ENCODE measurements at regions not wholly inside any gene's neighbourhood (a gene's known extent, or its start where the extent isn't known, plus 50 kb on each side); places are given as distances from the start of the nearest gene placed in this dataset.

DNA sequence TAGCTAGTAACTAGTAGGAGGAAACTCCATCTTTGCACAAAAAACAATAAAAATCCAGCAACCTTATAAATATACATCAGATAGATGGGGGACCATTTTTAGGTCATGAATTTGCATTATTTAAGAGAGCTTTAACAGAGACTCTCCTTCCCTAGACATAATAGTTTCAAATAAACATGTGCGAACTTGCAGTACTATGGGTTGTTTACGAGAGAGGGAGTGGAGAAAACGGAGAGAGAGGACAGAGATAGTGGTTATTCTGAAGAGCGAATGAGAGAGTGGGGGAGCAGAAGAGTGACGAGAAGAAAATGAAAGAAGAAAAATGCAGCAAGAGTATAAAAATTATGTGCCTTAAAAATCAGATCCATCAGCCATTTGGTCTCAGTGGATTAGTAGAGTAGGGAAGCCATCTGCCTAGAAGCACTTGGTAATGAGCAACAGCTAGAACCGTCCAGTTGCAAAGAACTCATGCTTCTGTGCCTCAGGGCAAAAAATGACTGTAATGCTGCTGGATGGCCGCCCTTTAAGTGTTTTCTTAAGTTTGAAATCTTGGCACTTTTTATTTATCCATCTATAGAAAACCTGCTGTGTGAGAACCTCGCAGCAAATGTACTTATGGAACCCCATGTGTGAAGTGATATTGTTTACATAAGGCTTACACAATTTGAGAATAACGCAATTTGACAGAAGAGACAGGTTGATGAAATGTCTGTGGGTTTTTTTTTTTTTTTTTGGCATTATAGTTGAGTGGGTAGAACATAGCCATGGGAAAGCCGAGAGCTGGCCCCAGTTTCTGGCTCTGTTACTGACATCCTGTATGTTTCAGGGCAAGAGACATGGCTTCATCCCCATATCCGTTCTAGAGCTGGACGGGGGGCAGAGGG, 95.6 kb upstream of the ZNF608 start:
- no peak for DNase-seq

DNA sequence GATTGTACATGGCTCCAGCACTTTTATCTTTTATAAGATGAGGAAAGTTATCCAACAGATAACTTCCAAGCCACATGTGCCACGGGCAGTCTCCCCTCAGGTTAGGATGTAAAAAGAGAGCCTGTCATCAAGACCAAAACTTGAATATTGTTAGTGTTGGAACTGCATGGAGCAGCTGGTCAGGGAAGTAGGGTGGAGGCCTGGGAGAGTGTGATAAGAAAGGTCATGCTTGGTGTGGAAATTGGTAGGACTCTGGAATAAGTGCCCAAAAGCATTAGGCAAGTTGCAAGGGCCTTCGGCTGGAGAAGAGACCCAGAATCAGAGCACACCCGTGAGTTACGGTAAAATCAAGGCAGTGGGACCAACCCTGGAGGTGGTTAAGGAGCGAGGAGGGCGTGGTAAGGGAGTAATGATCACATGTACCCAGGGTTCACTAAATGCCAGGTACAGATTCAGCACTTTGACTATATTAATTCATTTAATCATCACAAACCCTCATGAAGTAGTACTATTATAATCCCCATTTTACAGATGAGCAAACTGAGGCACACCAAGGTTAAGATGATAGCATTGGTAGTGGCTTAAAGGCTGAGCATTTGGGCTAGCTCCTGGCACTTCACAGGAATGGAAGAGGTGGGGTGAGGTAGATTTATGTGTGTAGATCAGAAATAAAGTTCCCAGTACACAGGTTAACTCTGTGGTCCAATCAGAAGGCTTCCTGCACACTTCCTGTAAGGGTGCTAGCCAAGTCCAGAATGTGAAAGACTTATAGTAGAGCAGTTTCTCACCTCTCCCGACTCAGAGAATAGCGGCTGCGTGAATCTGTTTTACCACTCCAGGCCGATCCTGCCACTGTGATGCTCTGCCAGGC, 96.5 kb upstream of the ZNF608 start:
- no peak for DNase-seq

GRCh38 chr5:124843596-124843899, 97.1 kb upstream of the ZNF608 start:
- no peak for DNase-seq

- DNase-seq = no peak
Measured at GRCh38 chr5:124844371-124844920, 98.0 kb upstream of the ZNF608 start.

- DNase-seq = no peak
Measured at GRCh38 chr5:124847907-124848306, 101.5 kb upstream of the ZNF608 start.

DNA sequence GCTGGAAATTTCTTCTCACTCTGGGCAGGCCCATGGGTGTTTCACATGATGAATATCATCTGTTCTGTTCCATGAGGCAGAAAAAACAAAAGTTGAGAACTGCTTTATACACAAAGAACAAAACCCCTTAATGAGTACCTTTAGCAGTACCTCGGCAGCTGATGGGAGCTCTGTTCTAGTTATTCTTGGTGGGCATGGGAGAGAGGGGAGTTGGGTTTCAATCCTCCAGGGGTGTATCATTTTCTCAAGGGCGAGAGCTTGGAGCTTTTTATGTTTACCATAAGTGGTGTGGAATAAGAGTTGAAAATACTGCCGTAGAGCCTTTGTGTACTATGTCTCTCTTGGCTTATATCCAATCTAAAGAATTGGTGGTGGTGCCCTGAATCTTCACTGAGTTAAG, 103.3 kb upstream of the ZNF608 start:
- DNase-seq = no peak

- no peak for DNase-seq
Measured at GRCh38 chr5:124856726-124857125, 110.3 kb upstream of the ZNF608 start.

DNA sequence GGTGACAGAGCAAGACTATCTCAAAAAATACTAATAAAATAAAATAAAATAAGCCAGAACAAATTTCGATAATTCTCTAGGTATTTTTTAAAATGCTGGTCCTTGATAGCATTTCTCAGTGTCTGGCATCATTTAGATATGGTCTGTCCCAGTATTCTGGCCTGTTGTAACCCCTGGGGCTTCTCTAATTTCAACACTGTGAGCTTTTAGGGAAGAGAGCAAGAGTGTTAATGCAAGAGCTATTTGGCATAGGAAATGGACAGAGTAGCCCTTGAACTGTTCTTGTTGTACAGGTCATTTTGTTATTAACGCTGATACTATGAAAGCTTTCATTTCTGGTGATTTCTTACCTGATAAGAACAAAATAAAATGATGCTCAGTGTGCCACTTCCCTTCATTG, 112.2 kb upstream of the ZNF608 start:
- no peak for DNase-seq

GRCh38 chr5:124859027-124859426, 112.6 kb upstream of the ZNF608 start:
- DNase-seq = no peak

DNA sequence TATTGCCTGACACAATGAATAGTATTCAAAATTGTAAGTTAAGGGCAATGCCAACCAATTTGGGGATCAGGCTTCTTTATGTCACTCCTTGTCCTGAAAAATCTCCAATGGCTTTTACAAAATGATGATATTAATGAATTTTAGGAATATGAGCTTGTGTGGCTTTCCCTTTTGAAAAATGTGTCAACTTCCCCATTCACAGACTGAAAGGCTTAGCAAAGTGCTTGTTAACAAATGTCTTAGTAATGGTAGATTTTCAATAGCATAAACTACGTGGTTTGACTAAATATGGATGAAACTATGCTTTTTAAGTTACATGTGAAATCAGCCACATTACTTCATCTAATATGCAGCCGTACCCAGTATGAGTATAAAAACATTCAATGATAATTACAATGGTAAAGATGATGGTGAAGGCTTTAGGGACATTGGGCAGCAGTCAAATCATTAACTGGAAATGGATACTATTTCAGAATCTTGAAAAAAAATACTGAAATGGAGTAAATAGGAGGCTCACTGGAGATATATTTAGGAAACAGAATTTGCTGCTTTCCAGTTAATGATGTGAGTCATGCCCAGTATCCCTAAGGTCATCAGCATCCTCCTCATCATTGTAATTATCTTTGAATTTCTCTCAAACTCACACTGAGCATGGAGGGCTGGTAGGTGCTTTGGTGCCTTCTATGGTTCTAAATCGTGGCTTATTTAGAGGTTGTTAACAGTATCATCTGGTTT, 113.3 kb upstream of the ZNF608 start:
- no peak for DNase-seq

GRCh38 chr5:124860291-124860655, 113.8 kb upstream of the ZNF608 start:
- DNase-seq = no peak

- no peak for DNase-seq
Measured at GRCh38 chr5:124865066-124865465, 118.6 kb upstream of the ZNF608 start.

- DNase-seq = no peak
Measured at GRCh38 chr5:124865603-124866354, 119.3 kb upstream of the ZNF608 start.

DNA sequence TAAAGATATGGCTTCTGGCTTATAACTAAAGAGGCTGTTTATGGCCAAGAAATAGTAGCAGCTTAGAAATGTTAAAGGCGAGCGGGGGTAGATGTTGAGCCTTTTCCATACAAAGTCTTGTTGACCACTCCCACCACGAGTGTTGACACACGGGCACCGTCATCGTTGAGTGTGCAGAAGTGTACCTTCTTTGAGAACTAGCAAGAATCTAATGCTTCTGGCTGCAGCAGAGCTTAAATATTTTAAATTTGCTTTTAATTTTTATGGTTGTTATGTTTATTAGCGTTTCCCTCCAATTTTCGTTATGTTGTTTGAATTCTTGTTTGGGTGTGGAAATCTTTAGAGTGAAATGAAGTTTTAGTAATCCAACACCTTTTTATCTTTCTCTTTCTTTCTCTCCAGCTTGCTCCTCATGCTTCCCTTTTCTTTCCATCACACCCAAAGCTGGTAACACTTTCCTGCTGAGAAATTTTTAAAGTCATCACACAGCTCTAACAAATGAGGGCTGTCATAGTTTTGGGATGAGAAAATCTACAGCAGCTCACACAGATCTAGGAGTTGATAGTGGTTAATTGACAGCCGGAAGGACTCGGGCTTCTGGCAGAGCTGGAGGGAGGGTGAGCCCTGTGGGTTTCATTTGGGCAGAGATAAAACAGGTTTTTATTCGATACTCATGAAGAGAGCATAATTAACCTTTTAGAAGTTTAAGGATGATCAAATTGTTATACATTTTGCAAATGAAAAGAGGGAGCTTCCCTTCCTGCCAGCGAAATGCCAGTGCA, 120.1 kb upstream of the ZNF608 start:
- DNase-seq = no peak

GRCh38 chr5:124867137-124867704, 120.8 kb upstream of the ZNF608 start:
- no peak for DNase-seq

GRCh38 chr5:124868676-124869075, 122.2 kb upstream of the ZNF608 start:
- no peak for DNase-seq

GRCh38 chr5:124869426-124870033, 123.1 kb upstream of the ZNF608 start:
- no peak for DNase-seq

DNA sequence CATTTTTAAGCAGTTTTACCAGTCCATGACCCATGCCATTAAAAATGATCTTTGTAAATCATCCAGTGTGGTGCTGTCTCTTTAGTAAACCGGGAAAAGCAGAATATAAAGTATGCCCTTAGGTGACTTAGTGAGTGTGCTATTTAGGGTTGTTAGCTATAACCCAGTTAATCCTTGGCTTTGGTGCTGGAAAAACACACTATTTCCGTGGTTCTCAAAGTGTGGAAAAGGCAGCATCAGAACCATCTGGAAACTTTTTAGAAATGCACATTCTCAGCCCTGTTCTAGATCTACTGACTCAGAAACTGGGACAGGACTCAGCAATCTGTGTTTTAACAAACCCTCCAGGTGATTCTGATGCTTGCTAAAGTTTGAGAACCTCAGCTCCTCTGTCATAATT, 123.6 kb upstream of the ZNF608 start:
- DNase-seq = no peak

GRCh38 chr5:124871303-124871702, 124.9 kb upstream of the ZNF608 start:
- DNase-seq = no peak

DNA sequence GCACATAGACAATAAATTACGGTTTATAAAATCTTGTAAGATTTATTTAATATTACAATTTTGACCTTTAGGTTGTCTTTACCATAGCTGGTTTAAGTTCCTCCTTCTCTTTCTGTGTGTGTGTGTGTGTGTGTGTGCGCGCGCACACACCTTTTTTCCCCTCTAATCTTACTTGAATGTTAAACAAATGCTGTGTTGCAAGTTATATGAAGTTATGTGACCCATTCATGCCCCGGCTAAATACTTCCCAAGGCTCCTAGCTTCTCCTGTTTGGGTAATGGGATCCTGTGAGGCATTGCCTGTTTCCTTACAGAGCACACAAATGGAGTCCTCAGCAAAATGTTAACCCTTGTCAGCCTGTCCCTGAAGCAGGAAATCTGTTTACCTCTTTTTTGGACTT, 125.6 kb upstream of the ZNF608 start:
- DNase-seq = no peak

GRCh38 chr5:124872615-124873014, 126.2 kb upstream of the ZNF608 start:
- no peak for DNase-seq
